Activated B cell treated with CpG ODN at 0.5 μM for 24 hours (primary cell): ENCODE measurements at regions not wholly inside any gene's neighbourhood (a gene's known extent, or its start where the extent isn't known, plus 50 kb on each side); places are given as distances from the start of the nearest gene placed in this dataset.

Source experiments
- ATAC-seq: fragments of 200-7000 bp; cut with Tn5 transposase; one replicate; pipeline ENCODE4 v1.10.0; 2021; ENCODE audit warnings: low read depth, mild to moderate bottlenecking, moderate library complexity
- CTCF ChIA-PET: fragments of 350-600 bp; sonication (Branson Sonifier 250); formaldehyde crosslinking; loops from one replicate; lab custom pipeline; 2021; ENCODE audit warnings: antibody characterized with exemption; lab: Charles Lee
- POLR2A ChIA-PET: fragments of 350-600 bp; sonication (Branson Sonifier 250); formaldehyde crosslinking; loops from one replicate; lab custom pipeline; 2021; ENCODE audit warnings: antibody characterized with exemption; lab: Charles Lee
- DNase-seq: peaks from one replicate; pipeline ENCODE4 v3.0.0; 2022
- H3K27ac Mint-ChIP-seq: one replicate; pipeline ENCODE4 v1.8.0; 2020; ENCODE audit warnings: mixed read lengths
- H3K27me3 Mint-ChIP-seq: one replicate; pipeline ENCODE4 v1.8.0; 2021; ENCODE audit warnings: mixed read lengths
- H3K36me3 Mint-ChIP-seq: one replicate; pipeline ENCODE4 v1.8.0; 2021; ENCODE audit warnings: low read depth, mixed read lengths
- H3K4me1 Mint-ChIP-seq: one replicate; pipeline ENCODE4 v1.8.0; 2021; ENCODE audit warnings: mixed read lengths
- H3K4me3 Mint-ChIP-seq: one replicate; pipeline ENCODE4 v1.8.0; 2020; ENCODE audit warnings: mild to moderate bottlenecking, mixed read lengths
- H3K9me3 Mint-ChIP-seq: one replicate; pipeline ENCODE4 v1.8.0; 2020; ENCODE audit warnings: mixed read lengths
- CTCF ChIP-seq: fragments of 200-600 bp; IDR thresholded peaks from one replicate; pipeline ENCODE4 v1.8.0; 2022; ENCODE audit warnings: antibody characterized with exemption, mild to moderate bottlenecking
- intact Hi-C: fragments of 100-400 bp; cut with micrococcal nuclease; formaldehyde crosslinking; loops from one replicate; pipeline ENCODE4 v1.15.1; 2024

GRCh38 chr13:78999494-78999893 is 340.5 kb upstream of the OBI1 start:
- no peaks in the 10 kb centered on the region for H3K36me3 Mint-ChIP-seq

GRCh38 chr13:78998630-78999315 is 339.8 kb upstream of the OBI1 start:
- intact Hi-C loops = no loop called here
- Mint-ChIP-seq H3K9me3 (no peaks in the 10 kb centered on the region), H3K4me1 (peaks cover 6% of the 10 kb centered on the region), H3K27ac (no peak overlapping the region), H3K36me3 (no peaks in the 10 kb centered on the region), H3K27me3 (peaks cover 16% of the 10 kb centered on the region), H3K4me3 (no peak overlapping the region)
- DNase-seq (no peak), ATAC-seq (no peak)
- ChIA-PET POLR2A (no interaction called here), CTCF (no interaction called here)
- no peak for TF ChIP-seq CTCF

More at GRCh38 chr13:78999494-78999893, 340.5 kb upstream of the OBI1 start:
- no peak for TF ChIP-seq CTCF
- intact Hi-C loops = no loop called here
- Mint-ChIP-seq H3K27ac (no peak overlapping the region), H3K4me3 (no peak overlapping the region), H3K27me3 (peaks cover 14% of the 10 kb centered on the region), H3K4me1 (peaks cover 6% of the 10 kb centered on the region), H3K9me3 (no peaks in the 10 kb centered on the region)
- DNase-seq = no peak
- ChIA-PET CTCF (no interaction called here), POLR2A (no interaction called here)
- no peak for ATAC-seq

- DNase-seq (no peak), ATAC-seq (no peak)
- intact Hi-C loops = no loop called here
- no peak for TF ChIP-seq CTCF
- peaks cover 13% of the 10 kb centered on the region for H3K27me3 Mint-ChIP-seq
- CTCF ChIA-PET = no interaction called here
- H3K27ac Mint-ChIP-seq = no peak overlapping the region
- peaks cover 6% of the 10 kb centered on the region for H3K4me1 Mint-ChIP-seq
- H3K9me3 Mint-ChIP-seq = no peaks in the 10 kb centered on the region
- no peaks in the 10 kb centered on the region for H3K36me3 Mint-ChIP-seq
- H3K4me3 Mint-ChIP-seq = no peak overlapping the region
- POLR2A ChIA-PET = no interaction called here
Measured at GRCh38 chr13:78997902-78998629, 339.1 kb upstream of the OBI1 start.

GRCh38 chr13:78993792-78994191 is 334.8 kb upstream of the OBI1 start:
- ChIA-PET CTCF (interaction anchor here (1.2 kb wide), 1 partner anchor 856 kb away, joined by 3 read pairs; no protein-coding TSS in a partner anchor), POLR2A (no interaction called here)
- Mint-ChIP-seq H3K27me3 (peaks cover 7% of the 10 kb centered on the region), H3K4me3 (no peak overlapping the region), H3K36me3 (no peaks in the 10 kb centered on the region), H3K4me1 (peaks cover 6% of the 10 kb centered on the region), H3K27ac (no peak overlapping the region), H3K9me3 (no peaks in the 10 kb centered on the region)
- ATAC-seq = no peak
- intact Hi-C loops = no loop called here
- TF ChIP-seq CTCF = no peak
- no peak for DNase-seq

- ATAC-seq (no peak), DNase-seq (no peak)
- Mint-ChIP-seq H3K27ac (no peak overlapping the region), H3K9me3 (no peaks in the 10 kb centered on the region), H3K4me3 (no peak overlapping the region), H3K4me1 (no peaks in the 10 kb centered on the region), H3K36me3 (no peaks in the 10 kb centered on the region), H3K27me3 (peaks cover 13% of the 10 kb centered on the region)
- ChIA-PET POLR2A (no interaction called here), CTCF (no interaction called here)
- intact Hi-C loops = no loop called here
- TF ChIP-seq CTCF = no peak
Measured at GRCh38 chr13:78981913-78982312, 323.0 kb upstream of the OBI1 start.
